Activated CD8-positive, alpha-beta memory T cell treated with anti-CD3 and anti-CD28 coated beads for 1 hour (primary cell): ENCODE measurements at regions not wholly inside any gene's neighbourhood (a gene's known extent, or its start where the extent isn't known, plus 50 kb on each side); places are given as distances from the start of the nearest gene placed in this dataset.

Experiments
- DNase-seq, 2 donors: peaks; one replicate each; pipeline ENCODE4 v3.0.0-alpha.2; 2020; ENCODE audit warnings: low read depth in 1 of 2; ENCODE audit errors: extremely low read depth in 1 of 2

- DNase-seq: no peak
Measured at GRCh38 chr14:98118749-98119148, 1153.2 kb downstream of the BCL11B start.

- DNase-seq: no peak
Measured at GRCh38 chr14:98119739-98120138, 1152.3 kb downstream of the BCL11B start.

GRCh38 chr14:98120831-98121464 is 1151.0 kb downstream of the BCL11B start:
- DNase-seq: no peak

DNA sequence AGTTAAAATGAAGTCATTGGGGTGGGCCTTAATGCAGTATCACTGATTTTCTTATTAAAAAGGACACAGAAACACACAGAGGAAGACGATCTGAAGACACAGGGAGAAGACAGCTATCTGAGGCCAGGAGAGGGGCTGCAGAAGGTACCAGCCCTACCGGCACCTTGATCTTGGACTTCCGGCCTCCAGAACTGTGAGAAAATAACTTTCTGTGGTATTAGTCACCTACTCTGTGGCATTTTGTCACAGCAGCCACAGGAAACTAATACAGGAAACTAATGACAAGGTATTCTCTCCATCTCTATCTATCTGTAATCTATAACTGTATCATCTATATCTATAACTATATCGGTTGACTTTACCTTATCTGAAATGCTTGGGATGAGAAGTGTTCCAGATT is 1149.5 kb downstream of the BCL11B start:
- no peak for DNase-seq

DNA sequence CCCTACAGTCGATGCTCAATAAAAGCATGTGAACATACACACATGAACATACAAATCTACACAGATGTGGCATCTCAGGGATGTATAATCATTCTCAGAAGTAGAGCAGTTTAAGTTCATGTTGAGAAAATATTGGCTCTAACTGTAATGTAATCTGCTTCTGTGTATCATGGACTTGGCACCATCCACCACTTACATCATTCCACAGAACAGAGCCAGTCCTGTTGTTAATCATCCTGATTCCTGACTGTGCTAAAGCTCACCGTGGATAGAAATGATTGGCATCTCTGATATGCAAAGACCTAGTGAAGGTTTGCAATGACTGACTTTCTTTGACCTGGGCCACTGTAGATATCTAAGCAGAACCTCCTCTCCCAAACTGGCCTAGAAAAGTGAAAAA is 1141.3 kb downstream of the BCL11B start:
- DNase-seq: no peak

DNA sequence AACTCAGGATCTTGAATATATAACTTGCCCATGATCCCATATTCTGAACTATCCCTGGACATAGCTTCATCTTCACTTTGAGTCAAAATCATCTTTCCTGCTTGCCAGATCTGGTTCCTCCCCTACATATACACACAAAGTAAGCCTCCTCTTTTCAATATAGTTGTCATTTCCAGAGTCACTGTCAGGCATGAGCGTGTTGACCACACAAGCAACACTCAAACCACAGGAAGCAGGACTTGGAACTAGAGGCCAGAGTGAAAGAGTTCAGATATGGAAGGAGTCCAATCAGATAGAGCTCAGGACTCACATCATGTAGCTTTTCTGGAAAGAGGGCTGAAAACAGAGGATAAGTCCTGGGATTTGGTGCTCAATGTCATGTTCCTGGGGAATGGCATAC is 1140.6 kb downstream of the BCL11B start:
- DNase-seq: no peak

- no peak for DNase-seq
Measured at GRCh38 chr14:98133806-98134205, 1138.2 kb downstream of the BCL11B start.

GRCh38 chr14:98136012-98136789 is 1135.8 kb downstream of the BCL11B start:
- DNase-seq: no peak

DNA sequence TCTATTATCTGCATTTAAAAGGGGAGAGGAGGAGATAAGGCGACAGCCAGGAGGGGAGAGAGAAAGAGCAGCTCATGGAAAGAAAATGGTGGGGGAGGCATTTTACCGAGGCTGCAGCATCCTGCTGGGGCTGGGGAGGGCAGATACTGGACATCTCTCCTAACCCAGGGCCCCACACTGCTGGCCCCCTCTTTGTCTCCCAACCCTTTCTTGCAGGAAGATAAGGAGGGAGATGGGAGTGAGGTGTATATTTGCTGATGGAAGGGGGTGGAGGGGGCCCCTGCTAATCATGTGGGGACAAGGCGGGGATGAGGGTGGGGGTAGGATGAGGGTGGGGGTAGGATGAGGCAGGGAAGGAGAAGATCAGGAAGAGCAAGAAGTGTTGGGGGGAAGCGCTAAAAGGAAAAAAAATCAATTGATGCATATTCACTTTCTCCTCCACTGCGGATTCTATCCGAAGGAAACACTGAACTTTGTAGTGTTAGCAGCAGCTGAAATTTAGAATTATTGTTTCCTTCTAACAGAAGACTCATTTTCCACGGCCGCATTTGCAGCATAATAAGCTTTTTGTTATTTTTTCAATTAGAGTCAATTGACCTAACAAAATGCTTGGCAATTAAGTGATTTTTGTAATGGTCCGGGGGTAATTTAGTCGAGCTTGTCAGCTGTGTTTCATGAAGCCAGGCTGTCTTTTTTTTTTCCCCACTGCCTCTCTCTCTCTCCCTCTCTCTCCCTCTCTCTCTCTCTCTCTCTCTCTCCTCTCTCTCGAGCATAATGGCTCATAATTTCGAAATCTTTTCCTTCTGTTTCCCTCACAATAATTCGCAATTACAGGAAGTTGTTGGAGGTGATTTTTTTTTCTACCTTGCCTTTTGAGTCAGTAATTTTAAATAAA is 1134.6 kb downstream of the BCL11B start:
- DNase-seq: no peak

DNA sequence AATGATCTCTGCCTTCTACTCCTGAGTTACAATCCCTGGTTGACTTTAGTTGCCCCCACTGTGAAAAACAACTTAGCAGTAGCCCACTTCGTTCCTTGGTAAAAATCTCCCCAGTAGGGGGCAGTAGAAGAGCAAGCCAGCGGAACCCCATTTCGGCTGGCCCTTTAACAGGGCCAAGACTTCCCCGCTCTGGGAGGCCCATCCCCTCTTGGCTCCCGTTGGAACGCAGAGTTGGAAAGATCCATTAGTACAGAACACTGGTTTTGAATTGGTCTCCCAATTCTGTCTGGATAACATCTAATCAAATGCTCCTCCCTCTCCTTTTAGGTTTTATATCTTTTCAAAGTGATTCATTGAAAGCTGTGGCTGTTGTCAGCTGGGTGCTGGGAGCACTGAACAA is 1133.3 kb downstream of the BCL11B start:
- DNase-seq: peak; percentile 28 to 38

GRCh38 chr14:98140862-98141530 is 1131.0 kb downstream of the BCL11B start:
- no peak for DNase-seq

GRCh38 chr14:98143566-98143965 is 1128.4 kb downstream of the BCL11B start:
- no peak for DNase-seq

DNA sequence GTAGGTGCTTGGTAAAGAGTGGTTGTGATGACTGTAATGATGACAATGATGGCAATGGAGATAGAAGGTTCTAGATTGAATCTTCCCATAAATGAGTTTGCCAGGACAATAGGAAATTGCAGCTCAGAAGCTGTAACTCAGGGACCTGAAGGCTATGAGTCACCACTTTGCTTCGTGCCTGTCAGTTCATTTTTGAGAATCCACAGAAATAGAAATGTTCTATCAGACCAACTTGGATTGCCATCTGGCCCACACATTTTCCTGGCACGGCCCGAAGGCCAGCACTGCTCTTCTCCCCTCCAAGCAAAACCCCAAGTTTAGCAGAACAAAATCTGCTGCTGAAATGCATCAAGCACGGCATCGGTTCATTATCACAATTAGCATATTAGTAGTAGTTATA is 1127.0 kb downstream of the BCL11B start:
- DNase-seq: no peak

DNA sequence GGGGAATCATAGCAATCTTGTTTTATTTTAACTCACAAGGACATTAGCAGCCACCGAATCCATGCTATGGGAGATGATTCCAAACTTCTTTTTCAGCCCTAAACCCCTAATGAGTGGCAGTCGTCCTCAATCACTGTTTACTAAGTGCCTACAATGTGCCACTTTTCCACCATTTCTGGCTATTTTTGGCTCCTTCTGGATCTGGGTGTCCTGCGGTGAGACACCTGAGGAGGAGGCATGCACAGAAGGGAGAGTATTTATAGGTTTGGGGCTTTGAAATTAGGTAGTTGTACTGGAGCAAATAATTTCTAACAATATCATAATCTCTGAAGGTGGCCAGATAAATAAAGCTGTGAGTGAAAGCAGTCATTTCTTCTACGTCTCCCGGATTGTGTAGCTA is 1125.6 kb downstream of the BCL11B start:
- no peak for DNase-seq

- DNase-seq: no peak
Measured at GRCh38 chr14:98154254-98154653, 1117.7 kb downstream of the BCL11B start.

DNA sequence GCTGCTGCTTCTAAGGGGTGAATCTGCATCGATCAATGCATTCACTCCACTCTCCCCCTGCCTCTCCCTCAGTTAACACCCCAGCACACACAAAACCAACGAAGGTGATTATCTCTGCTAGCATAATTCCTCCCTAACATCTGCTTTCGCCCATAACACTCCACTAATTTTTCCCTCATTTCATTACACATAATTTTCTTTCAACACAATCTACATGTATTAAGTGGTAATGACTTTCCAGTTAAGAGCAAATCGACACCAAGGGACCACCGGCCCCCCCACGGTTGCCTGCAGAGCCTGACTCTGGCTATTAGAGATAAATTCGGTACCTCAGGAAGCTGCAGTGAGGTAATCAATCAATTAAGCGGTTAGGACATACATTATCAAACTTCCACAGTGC is 1115.6 kb downstream of the BCL11B start:
- DNase-seq: no peak

GRCh38 chr14:98160901-98161300 is 1111.1 kb downstream of the BCL11B start:
- no peak for DNase-seq

- DNase-seq: no peak
Measured at GRCh38 chr14:98161356-98161755, 1110.6 kb downstream of the BCL11B start.

- DNase-seq: no peak
Measured at GRCh38 chr14:98162856-98163805, 1108.9 kb downstream of the BCL11B start.

DNA sequence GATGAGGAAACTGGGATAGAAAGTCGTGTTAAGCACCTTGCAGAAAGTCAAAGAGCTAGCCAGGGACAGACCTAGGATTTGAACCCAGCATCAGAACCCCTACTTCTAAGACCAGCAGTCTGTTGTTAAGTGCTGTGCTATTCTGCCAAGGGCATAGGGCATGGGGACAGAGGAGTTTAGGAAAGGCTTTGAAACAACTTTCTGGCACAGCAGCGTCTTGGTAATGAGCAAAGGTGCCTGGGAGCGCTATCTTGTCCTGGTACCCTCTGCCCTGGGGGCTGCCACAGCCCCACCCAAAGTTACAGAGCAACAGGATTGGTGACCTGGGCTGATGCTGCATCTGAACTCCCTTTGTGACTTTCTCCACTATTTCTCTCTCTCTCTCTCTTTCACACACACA is 1108.1 kb downstream of the BCL11B start:
- no peak for DNase-seq
